Naive thymus-derived CD4-positive, alpha-beta T cell (primary cell): ENCODE measurements at regions not wholly inside any gene's neighbourhood (a gene's known extent, or its start where the extent isn't known, plus 50 kb on each side); places are given as distances from the start of the nearest gene placed in this dataset.
A peak's percentile ranks its signal among the peaks of the same experiment; 100 is the strongest.

Experiments used
- ATAC-seq: fragments of 150-1000 bp; cut with Tn5 transposase; 2 replicates; pipeline ENCODE4 v1.10.0; 2021; ENCODE audit warnings: mild to moderate bottlenecking, moderate library complexity
- CTCF ChIA-PET: fragments of 350-600 bp; sonication (Branson Sonifier 250); formaldehyde crosslinking; loops from one replicate; lab custom pipeline; 2021; ENCODE audit warnings: antibody characterized with exemption; lab: Charles Lee
- POLR2A ChIA-PET: fragments of 350-600 bp; sonication (Branson Sonifier 250); formaldehyde crosslinking; loops from one replicate; lab custom pipeline; 2021; ENCODE audit warnings: antibody characterized with exemption, inconsistent platforms; lab: Charles Lee
- DNase-seq, 9 donors: peaks; one replicate each; pipeline versions ENCODE4 v3.0.0 to v3.0.0-alpha.2; 2020 to 2022; ENCODE audit warnings: mixed read lengths in 1 of 9
- H3K27ac ChIP-seq: one replicate; pipeline ENCODE4 v1.7.0; 2013; ENCODE audit warnings: mild to moderate bottlenecking, low read depth, low read length, moderate library complexity
- H3K27me3 ChIP-seq, 2 donors: one replicate each; pipeline ENCODE4 v1.7.0; 2013; ENCODE audit warnings: low read length in 2 of 2, mild to moderate bottlenecking in 2 of 2, moderate library complexity in 2 of 2; ENCODE audit not compliant: control insufficient read depth in 2 of 2, insufficient read depth in 2 of 2
- H3K36me3 ChIP-seq, 3 experiments: 1 replicate in 2 of 3; 2 replicates in 1 of 3; pipeline ENCODE4 v1.7.0; 2013; ENCODE audit warnings: low read length in 3 of 3, mild to moderate bottlenecking in 3 of 3, moderate library complexity in 1 of 3; ENCODE audit not compliant: insufficient read depth in 3 of 3, control insufficient read depth in 2 of 3
- H3K4me1 ChIP-seq, 2 donors: one replicate each; pipeline ENCODE4 v1.7.0; 2013; ENCODE audit warnings: low read length in 2 of 2, mild to moderate bottlenecking in 2 of 2, moderate library complexity in 1 of 2; ENCODE audit not compliant: control insufficient read depth in 2 of 2, insufficient read depth in 2 of 2
- H3K4me3 ChIP-seq: 2 replicates; pipeline ENCODE4 v1.7.0; 2013; ENCODE audit warnings: mild to moderate bottlenecking, low read length
- H3K9me3 ChIP-seq, 3 experiments: 1 replicate in 2 of 3; 2 replicates in 1 of 3; pipeline ENCODE4 v1.7.0; 2013; ENCODE audit warnings: low read length in 3 of 3; ENCODE audit not compliant: control insufficient read depth in 2 of 3
- H3K27ac Mint-ChIP-seq, 9 donors: one replicate each; pipeline ENCODE4 v1.8.0; 2020 to 2022; ENCODE audit warnings: mixed read lengths in 9 of 9, mild to moderate bottlenecking in 8 of 9, moderate library complexity in 5 of 9, inconsistent platforms in 2 of 9
- H3K27me3 Mint-ChIP-seq, 5 donors: one replicate each; pipeline ENCODE4 v1.8.0; 2021 to 2022; ENCODE audit warnings: mixed read lengths in 5 of 5, mild to moderate bottlenecking in 1 of 5
- H3K36me3 Mint-ChIP-seq, 5 donors: one replicate each; pipeline ENCODE4 v1.8.0; 2020 to 2022; ENCODE audit warnings: mixed read lengths in 5 of 5, mild to moderate bottlenecking in 3 of 5, inconsistent platforms in 1 of 5
- H3K4me1 Mint-ChIP-seq, 7 donors: one replicate each; pipeline ENCODE4 v1.8.0; 2020 to 2022; ENCODE audit warnings: mixed read lengths in 7 of 7, mild to moderate bottlenecking in 3 of 7, inconsistent platforms in 1 of 7
- H3K4me3 Mint-ChIP-seq, 10 donors: one replicate each; pipeline ENCODE4 v1.8.0; 2020 to 2022; ENCODE audit warnings: mild to moderate bottlenecking in 10 of 10, mixed read lengths in 10 of 10, moderate library complexity in 6 of 10, inconsistent platforms in 2 of 10
- H3K9me3 Mint-ChIP-seq, 11 donors: one replicate each; pipeline ENCODE4 v1.8.0; 2020 to 2022; ENCODE audit warnings: mixed read lengths in 11 of 11, mild to moderate bottlenecking in 4 of 11, inconsistent platforms in 1 of 11, moderate library complexity in 1 of 11
- intact Hi-C, 2 donors: fragments of 100-400 bp; cut with micrococcal nuclease; formaldehyde crosslinking; loops; one replicate each; pipeline ENCODE4 v1.15.1; 2023

DNA sequence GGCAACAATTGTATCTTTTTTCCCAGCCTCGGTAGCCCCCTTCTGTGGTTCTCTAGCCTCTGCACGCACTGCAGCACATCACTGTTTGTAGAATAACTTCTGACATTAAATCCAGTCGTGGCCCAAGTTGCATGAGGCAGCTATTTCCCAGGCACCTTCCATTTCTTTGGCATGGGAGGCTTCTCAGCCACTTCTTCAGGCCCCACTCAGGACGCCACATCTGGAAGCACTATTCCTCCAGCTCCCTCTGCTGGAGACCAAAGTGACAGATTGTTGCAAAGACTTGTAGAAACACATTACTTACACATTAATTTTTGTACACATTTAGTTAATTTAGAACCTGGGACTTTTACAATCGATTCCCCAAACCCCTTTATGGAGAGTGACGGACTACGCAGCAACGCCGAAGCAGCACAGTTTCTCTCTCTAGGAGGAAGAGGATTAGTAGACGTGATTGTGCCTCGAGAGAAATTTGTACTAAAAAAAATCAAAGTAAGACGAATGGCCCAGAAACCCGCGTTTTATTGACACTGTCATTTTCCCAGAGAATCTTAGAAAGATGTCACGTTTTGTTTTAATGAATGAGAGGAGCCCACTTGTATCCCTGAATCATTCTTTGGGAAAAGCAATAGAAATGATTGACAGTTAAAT, 57.8 kb upstream of the RGPD5 start:
- Mint-ChIP-seq H3K36me3 (no peaks in the 10 kb centered on the region), H3K27me3 (peaks cover 6 to 22% (median 11%) of the 10 kb centered on the region in 5 donors), H3K9me3 (no peaks in the 10 kb centered on the region), H3K27ac (no peak overlapping the region), H3K4me3 (no peak overlapping the region), H3K4me1 (no peaks in the 10 kb centered on the region)
- CTCF ChIA-PET: interaction anchor here (1.5 kb wide), 1 partner anchor 190 kb away, joined by 3 read pairs; no protein-coding TSS in a partner anchor
- intact Hi-C loops: no loop called here
- Histone ChIP-seq H3K4me3 (no peak overlapping the region), H3K9me3 (no peaks in the 10 kb centered on the region), H3K4me1 (no peaks in the 10 kb centered on the region), H3K36me3 (no peaks in the 10 kb centered on the region), H3K27ac (no peak overlapping the region), H3K27me3 (no peaks in the 10 kb centered on the region)
- no peak for ATAC-seq
- POLR2A ChIA-PET: no interaction called here
- DNase-seq: peak in 2 of 9 donors; percentile 6 to 29
